DOHH2 (cell line): ENCODE measurements at regions not wholly inside any gene's neighbourhood (a gene's known extent, or its start where the extent isn't known, plus 50 kb on each side); places are given as distances from the start of the nearest gene placed in this dataset.

Experiments
- H3F3A ChIP-seq: fragments of 200-600 bp; sonication (generic), shearing (Covaris generic); 2 replicates; pipeline ENCODE4 v1.6.0; 2016; ENCODE audit warnings: antibody characterized with exemption, mild to moderate bottlenecking; ENCODE audit not compliant: control insufficient read depth, insufficient read depth
- H3K27ac ChIP-seq: fragments of 200-600 bp; sonication (generic); 2 replicates; pipeline ENCODE4 v1.5.1; 2014; ENCODE audit warnings: low read depth, mild to moderate bottlenecking, low read length, moderate library complexity
- H3K27me3 ChIP-seq: fragments of 200-600 bp; sonication (generic); 2 replicates; pipeline ENCODE4 v1.6.1; 2014; ENCODE audit warnings: mild to moderate bottlenecking, low read length, mixed read lengths; ENCODE audit not compliant: control insufficient read depth
- H3K36me3 ChIP-seq: fragments of 200-600 bp; sonication (generic); 2 replicates; pipeline ENCODE4 v1.6.1; 2014; ENCODE audit warnings: mild to moderate bottlenecking, low read length, moderate library complexity, mixed read lengths; ENCODE audit not compliant: control insufficient read depth
- H3K4me1 ChIP-seq: fragments of 200-600 bp; sonication (generic); 2 replicates; pipeline ENCODE4 v1.6.1; 2014; ENCODE audit warnings: mild to moderate bottlenecking, low read length, mixed read lengths; ENCODE audit not compliant: control insufficient read depth
- H3K4me2 ChIP-seq: fragments of 200-600 bp; sonication (generic); 2 replicates; pipeline ENCODE4 v1.6.0; 2014; ENCODE audit warnings: mild to moderate bottlenecking, low read length, moderate library complexity
- H3K4me3 ChIP-seq: fragments of 200-600 bp; sonication (generic); 2 replicates; pipeline ENCODE4 v1.5.1; 2014; ENCODE audit warnings: mild to moderate bottlenecking, low read length, mixed read lengths
- H3K79me2 ChIP-seq: fragments of 200-600 bp; sonication (generic); 2 replicates; pipeline ENCODE4 v1.6.1; 2014; ENCODE audit warnings: mild to moderate bottlenecking, low read length, mixed read lengths; ENCODE audit not compliant: control insufficient read depth
- H3K9me2 ChIP-seq: fragments of 200-600 bp; sonication (generic); replicated peaks from 2 replicates; pipeline ENCODE4 v1.6.1; 2014; ENCODE audit warnings: mild to moderate bottlenecking, low read length, mixed read lengths; ENCODE audit not compliant: control insufficient read depth
- H3K9me3 ChIP-seq: fragments of 200-600 bp; sonication (generic); 2 replicates; pipeline ENCODE4 v1.6.1; 2014; ENCODE audit warnings: antibody characterized with exemption, low read length, mixed read lengths; ENCODE audit not compliant: control insufficient read depth, insufficient read depth
- H4K20me1 ChIP-seq: fragments of 200-600 bp; sonication (generic); 2 replicates; pipeline ENCODE4 v1.6.0; 2014; ENCODE audit warnings: low read depth, mild to moderate bottlenecking, antibody characterized with exemption, low read length, moderate library complexity; ENCODE audit not compliant: control insufficient read depth, insufficient read depth
- EZH2phosphoT487 ChIP-seq: fragments of 200-600 bp; sonication (generic); IDR thresholded peaks from 2 replicates; pipeline ENCODE4 v1.6.1; 2017; ENCODE audit warnings: borderline replicate concordance, mild to moderate bottlenecking, antibody characterized with exemption, low read length, moderate library complexity, mixed read lengths
- TF ChIP-seq, protein P1 (sequence below): fragments of 200-600 bp; sonication (generic); IDR thresholded peaks from one replicate; pipeline ENCODE4 v1.5.1; 2014; ENCODE audit warnings: antibody characterized with exemption, mild to moderate bottlenecking, low read depth, low read length; ENCODE audit not compliant: poor library complexity, severe bottlenecking

- Histone ChIP-seq H3K4me3 (no peak overlapping the region), H3F3A (no peaks in the 10 kb centered on the region), H3K27me3 (peaks cover 22% of the 10 kb centered on the region; the same call in 1 of the 2 replicates), H3K36me3 (no peaks in the 10 kb centered on the region), H3K4me2 (no peak overlapping the region), H3K27ac (no peak overlapping the region), H3K9me3 (no peaks in the 10 kb centered on the region; the same call in 1 of the 2 replicates), H3K79me2 (no peaks in the 10 kb centered on the region), H4K20me1 (no peaks in the 10 kb centered on the region), H3K9me2 (no peaks in the 10 kb centered on the region), H3K4me1 (no peaks in the 10 kb centered on the region)
- TF ChIP-seq, protein P1, sequence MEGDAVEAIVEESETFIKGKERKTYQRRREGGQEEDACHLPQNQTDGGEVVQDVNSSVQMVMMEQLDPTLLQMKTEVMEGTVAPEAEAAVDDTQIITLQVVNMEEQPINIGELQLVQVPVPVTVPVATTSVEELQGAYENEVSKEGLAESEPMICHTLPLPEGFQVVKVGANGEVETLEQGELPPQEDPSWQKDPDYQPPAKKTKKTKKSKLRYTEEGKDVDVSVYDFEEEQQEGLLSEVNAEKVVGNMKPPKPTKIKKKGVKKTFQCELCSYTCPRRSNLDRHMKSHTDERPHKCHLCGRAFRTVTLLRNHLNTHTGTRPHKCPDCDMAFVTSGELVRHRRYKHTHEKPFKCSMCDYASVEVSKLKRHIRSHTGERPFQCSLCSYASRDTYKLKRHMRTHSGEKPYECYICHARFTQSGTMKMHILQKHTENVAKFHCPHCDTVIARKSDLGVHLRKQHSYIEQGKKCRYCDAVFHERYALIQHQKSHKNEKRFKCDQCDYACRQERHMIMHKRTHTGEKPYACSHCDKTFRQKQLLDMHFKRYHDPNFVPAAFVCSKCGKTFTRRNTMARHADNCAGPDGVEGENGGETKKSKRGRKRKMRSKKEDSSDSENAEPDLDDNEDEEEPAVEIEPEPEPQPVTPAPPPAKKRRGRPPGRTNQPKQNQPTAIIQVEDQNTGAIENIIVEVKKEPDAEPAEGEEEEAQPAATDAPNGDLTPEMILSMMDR = no peak
- no peak for TF ChIP-seq EZH2phosphoT487
Observed at GRCh38 chr7:24409431-24410024, 125.5 kb downstream of the NPY start.

GRCh38 chr7:24411226-24411625 is 127.2 kb downstream of the NPY start:
- H3K79me2 ChIP-seq = no peaks in the 10 kb centered on the region
- H3K4me2 ChIP-seq = no peak overlapping the region
- no peak overlapping the region for H3K4me3 ChIP-seq
- no peak for TF ChIP-seq EZH2phosphoT487
- TF ChIP-seq, protein P1 = no peak
- no peaks in the 10 kb centered on the region for H3K9me2 ChIP-seq
- H3F3A ChIP-seq = no peaks in the 10 kb centered on the region
- no peaks in the 10 kb centered on the region for H4K20me1 ChIP-seq
- H3K36me3 ChIP-seq = no peaks in the 10 kb centered on the region
- H3K27me3 ChIP-seq = peaks cover 14% of the 10 kb centered on the region; the same call in 1 of the 2 replicates
- H3K4me1 ChIP-seq = no peaks in the 10 kb centered on the region
- no peaks in the 10 kb centered on the region; the same call in 1 of the 2 replicates for H3K9me3 ChIP-seq
- no peak overlapping the region for H3K27ac ChIP-seq

DNA sequence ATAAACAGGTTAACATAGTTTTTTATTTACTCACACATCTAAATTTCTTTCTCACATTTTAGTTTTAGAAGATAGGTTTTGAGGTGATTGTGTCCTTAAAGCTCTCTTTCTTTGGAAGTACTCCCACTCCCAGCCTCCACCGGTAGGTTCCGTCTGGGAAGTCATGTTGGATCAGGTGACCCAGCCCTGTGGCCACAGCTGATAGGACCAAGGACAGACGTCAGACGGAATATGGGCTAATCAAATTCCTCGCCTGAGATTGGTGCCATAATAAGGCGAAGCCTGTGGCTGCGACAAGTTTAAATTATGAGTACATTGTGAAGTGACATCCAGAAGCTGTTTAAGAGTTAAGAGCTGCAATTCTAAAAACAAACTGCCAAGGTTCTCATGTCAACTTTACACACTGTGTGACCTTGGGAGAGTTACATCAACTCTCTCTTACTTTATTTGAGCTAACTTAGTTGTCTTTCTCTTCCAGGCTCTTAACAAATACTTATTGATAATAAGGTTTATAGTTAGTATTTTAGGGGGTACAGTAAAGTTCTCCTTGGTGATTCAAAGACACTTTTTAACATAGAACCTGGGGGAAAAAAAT is 133.6 kb downstream of the NPY start:
- Histone ChIP-seq H3F3A (no peaks in the 10 kb centered on the region), H3K4me1 (no peaks in the 10 kb centered on the region), H3K27ac (no peak overlapping the region), H3K4me3 (no peak overlapping the region), H3K36me3 (no peaks in the 10 kb centered on the region), H3K27me3 (no peaks in the 10 kb centered on the region), H4K20me1 (no peaks in the 10 kb centered on the region), H3K4me2 (no peak overlapping the region), H3K79me2 (no peaks in the 10 kb centered on the region), H3K9me3 (no peaks in the 10 kb centered on the region; the same call in 1 of the 2 replicates), H3K9me2 (no peaks in the 10 kb centered on the region)
- TF ChIP-seq EZH2phosphoT487 = no peak
- TF ChIP-seq, protein P1 = no peak
